Transverse colon (tissue), 4 donors: ENCODE measurements at regions not wholly inside any gene's neighbourhood (a gene's known extent, or its start where the extent isn't known, plus 50 kb on each side); places are given as distances from the start of the nearest gene placed in this dataset.

Experiments
- DNase-seq: peaks from one replicate; pipeline ENCODE4 v3.0.0-alpha.2; 2019
- H3K27ac ChIP-seq, 4 donors: fragments of 200-600 bp; sonication (generic); 2 replicates each; pipeline ENCODE4 v1.5.1; 2016 to 2018; ENCODE audit warnings: inconsistent platforms in 4 of 4
- H3K27me3 ChIP-seq: fragments of 200-600 bp; sonication (generic); 2 replicates; pipeline ENCODE4 v1.5.1; 2017; ENCODE audit warnings: inconsistent platforms
- H3K36me3 ChIP-seq, 4 donors: fragments of 200-600 bp; sonication (generic); 2 replicates each; pipeline ENCODE4 v1.5.1; 2017 to 2019; ENCODE audit warnings: inconsistent platforms in 4 of 4
- H3K4me1 ChIP-seq, 4 donors: fragments of 200-600 bp; sonication (generic); 2 replicates each; pipeline ENCODE4 v1.5.1; 2017 to 2020; ENCODE audit warnings: inconsistent platforms in 4 of 4
- H3K4me3 ChIP-seq, 4 donors: fragments of 200-600 bp; sonication (generic); 1 replicate in 1 of 4; 2 replicates in 3 of 4; pipeline versions ENCODE4 v1.5.1 to v1.6.1; 2017 to 2019; ENCODE audit warnings: inconsistent platforms in 4 of 4
- H3K9me3 ChIP-seq, 2 donors: fragments of 200-600 bp; sonication (generic); 2 replicates each; pipeline ENCODE4 v1.5.1; 2017 to 2019; ENCODE audit warnings: inconsistent platforms in 2 of 2
- CTCF ChIP-seq, 5 experiments: fragments of 200-600 bp in 3 of 5; fragments of 450-650 bp in 2 of 5; sonication (generic) in 3 of 5; IDR thresholded peaks; 1 replicate in 2 of 5; 2 replicates in 3 of 5; pipeline ENCODE4 v1.5.1; 2016 to 2017; ENCODE audit warnings: antibody characterized with exemption in 5 of 5, inconsistent platforms in 3 of 5, mild to moderate bottlenecking in 2 of 5, moderate library complexity in 1 of 5
- EP300 ChIP-seq: sonication (generic); formaldehyde crosslinking; IDR thresholded peaks from one replicate; pipeline ENCODE4 v1.6.1; 2017; ENCODE audit warnings: antibody characterized with exemption, low read depth
- POLR2A ChIP-seq: fragments of 450-650 bp; IDR thresholded peaks from one replicate; pipeline ENCODE4 v1.6.1; 2016; ENCODE audit warnings: antibody characterized with exemption, mild to moderate bottlenecking, moderate library complexity
- POLR2AphosphoS5 ChIP-seq, 3 donors: sonication (generic); formaldehyde crosslinking; IDR thresholded peaks; one replicate each; pipeline ENCODE4 v1.6.1; 2016; ENCODE audit warnings: antibody characterized with exemption in 3 of 3
- WGBS, 2 donors: methylation state at CpG; one replicate each; pipeline ENCODE4 v1.1.5; 2018; ENCODE audit warnings: low coverage in 1 of 2; 5-methylcytosine and 5-hydroxymethylcytosine counted together
- in situ Hi-C, 4 donors: fragments of 200-750 bp; cut with MboI; loops; one replicate each; pipeline versions ENCODE4 v1.15.0 to v1.15.1; 2017; ENCODE audit warnings: low sequenced_read_pairs in 3 of 4, low pct_ligation_motif_present in 1 of 4, low pct_unique_long_range_greater_than_20kb in 1 of 4
- intact Hi-C: fragments of 100-400 bp; cut with DNase I; formaldehyde crosslinking; loops from one replicate; pipeline ENCODE4 v1.15.1; 2023; ENCODE audit warnings: low total_unique reads

- intact Hi-C loops (no loop called here), in situ Hi-C loops (no loop called here)
- Histone ChIP-seq H3K4me3 (no peak overlapping the region), H3K9me3 (no peaks in the 10 kb centered on the region), H3K27me3 (no peaks in the 10 kb centered on the region), H3K4me1 (no peaks in the 10 kb centered on the region), H3K36me3 (no peaks in the 10 kb centered on the region), H3K27ac (no peak overlapping the region)
- WGBS, 2 donors: 76 to 82% methylated on average over 1 of the region's 1 CpG
- TF ChIP-seq POLR2A (no peak), POLR2AphosphoS5 (IDR thresholded peaks at IDR 0.05) (no peak), CTCF (IDR thresholded peaks at IDR 0.05) (no peak), EP300 (no peak)
- no peak for DNase-seq
These were observed 104.8 kb downstream of the GASK1B start for GRCh38 chr4:158068068-158068467.

GRCh38 chr4:158067646-158068045 is 105.2 kb downstream of the GASK1B start:
- H3K9me3 ChIP-seq: no peaks in the 10 kb centered on the region
- DNase-seq: no peak
- H3K27me3 ChIP-seq: no peaks in the 10 kb centered on the region
- in situ Hi-C loops (no loop called here), intact Hi-C loops (no loop called here)
- 81% methylated on average over 2 of the region's 2 CpGs; no CpG with 5 or more reads in 1 of the 2 donors for WGBS, 2 donors
- TF ChIP-seq POLR2A: no peak
- TF ChIP-seq EP300: no peak
- TF ChIP-seq POLR2AphosphoS5 (IDR thresholded peaks at IDR 0.05): no peak
- no peak for TF ChIP-seq CTCF (IDR thresholded peaks at IDR 0.05)
- H3K4me1 ChIP-seq: no peaks in the 10 kb centered on the region
- H3K4me3 ChIP-seq: no peak overlapping the region
- no peaks in the 10 kb centered on the region for H3K36me3 ChIP-seq
- no peak overlapping the region for H3K27ac ChIP-seq

DNA sequence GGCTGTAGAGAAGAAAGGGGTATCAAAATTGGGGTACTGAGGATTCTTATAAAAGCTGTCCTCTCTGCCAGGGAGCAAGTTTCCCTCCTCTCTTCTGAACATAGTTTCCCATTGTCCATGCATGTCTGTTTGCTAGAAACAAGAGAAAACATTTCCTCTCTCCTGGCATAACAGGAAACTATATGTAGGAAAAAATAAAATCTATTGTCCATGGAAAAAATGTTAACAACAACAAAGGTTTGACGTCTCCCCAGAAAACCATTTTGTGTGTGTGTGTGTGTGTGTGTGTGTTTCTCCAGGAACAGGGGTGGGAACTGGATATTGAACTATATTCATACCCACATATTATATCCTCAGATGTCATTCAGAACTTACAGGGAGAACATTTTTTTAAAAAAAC is 107.2 kb downstream of the GASK1B start:
- Histone ChIP-seq H3K36me3 (no peaks in the 10 kb centered on the region), H3K9me3 (no peaks in the 10 kb centered on the region), H3K27me3 (no peaks in the 10 kb centered on the region), H3K27ac (no peak overlapping the region), H3K4me1 (no peaks in the 10 kb centered on the region), H3K4me3 (no peak overlapping the region)
- WGBS, 2 donors: 70 to 94% methylated on average over 1 of the region's 1 CpG
- in situ Hi-C loops (no loop called here), intact Hi-C loops (no loop called here)
- DNase-seq: no peak
- TF ChIP-seq POLR2AphosphoS5 (IDR thresholded peaks at IDR 0.05) (no peak), POLR2A (no peak), EP300 (no peak), CTCF (IDR thresholded peaks at IDR 0.05) (no peak)

GRCh38 chr4:158065176-158065575 is 107.6 kb downstream of the GASK1B start:
- 38 to 58% methylated on average over 2 to 3 of the region's 3 CpGs for WGBS, 2 donors
- H3K36me3 ChIP-seq: no peaks in the 10 kb centered on the region
- in situ Hi-C loops (no loop called here), intact Hi-C loops (no loop called here)
- DNase-seq: no peak
- no peak overlapping the region for H3K27ac ChIP-seq
- TF ChIP-seq CTCF (IDR thresholded peaks at IDR 0.05) (no peak), POLR2A (no peak), POLR2AphosphoS5 (IDR thresholded peaks at IDR 0.05) (no peak), EP300 (no peak)
- no peaks in the 10 kb centered on the region for H3K9me3 ChIP-seq
- no peaks in the 10 kb centered on the region for H3K27me3 ChIP-seq
- H3K4me3 ChIP-seq: no peak overlapping the region
- H3K4me1 ChIP-seq: no peaks in the 10 kb centered on the region
